K562 (cell line): ENCODE measurements at regions not wholly inside any gene's neighbourhood (a gene's known extent, or its start where the extent isn't known, plus 50 kb on each side); places are given as distances from the start of the nearest gene placed in this dataset.

Source experiments
- BDP1 ChIP-seq: IDR thresholded peaks from 3 replicates; pipeline ENCODE4 v1.6.1; 2011; ENCODE audit not compliant: insufficient read length, insufficient read depth
- C11orf30 ChIP-seq: fragments of 450-650 bp; IDR thresholded peaks from 2 replicates; pipeline ENCODE4 v1.6.1; 2016; ENCODE audit warnings: low read depth, mild to moderate bottlenecking
- CBX8 ChIP-seq: fragments of 200-600 bp; sonication (generic); IDR thresholded peaks from 2 replicates; pipeline ENCODE4 v1.6.1; 2012; ENCODE audit warnings: borderline replicate concordance, mixed run types, low read depth, mild to moderate bottlenecking, moderate library complexity, mixed read lengths, low read length, control low read depth, inconsistent platforms; ENCODE audit not compliant: poor library complexity, severe bottlenecking; ENCODE audit errors: extremely low read depth
- CXXC5 ChIP-seq: fragments of 250-450 bp; sonication (Bioruptor Pico); IDR thresholded peaks from 2 replicates; pipeline ENCODE4 v1.8.0; 2022; ENCODE audit warnings: inconsistent platforms, mild to moderate bottlenecking, moderate library complexity
- FOXM1 ChIP-seq, 2 experiments: fragments of 450-650 bp in 1 of 2; sonication (generic) in 1 of 2; formaldehyde crosslinking in 1 of 2; IDR thresholded peaks; 2 replicates each; pipeline versions ENCODE4 v1.6.1 to v1.9.0; 2017 to 2022; ENCODE audit warnings: low read depth in 2 of 2, mild to moderate bottlenecking in 2 of 2, missing genetic modification reagents in 1 of 2, moderate library complexity in 1 of 2
- KAT7 ChIP-seq: sonication (generic); formaldehyde crosslinking; IDR thresholded peaks from 2 replicates; pipeline ENCODE4 v1.8.0; 2022; ENCODE audit warnings: missing genetic modification reagents, mild to moderate bottlenecking, borderline replicate concordance
- MAFG ChIP-seq: fragments of 450-650 bp; conservative IDR thresholded peaks from 2 replicates; pipeline ENCODE4 v1.6.1; 2016; ENCODE audit warnings: missing genetic modification characterization, missing compliant biosample characterization
- MAFK ChIP-seq: IDR thresholded peaks from 2 replicates; pipeline ENCODE4 v1.6.1; 2011; ENCODE audit warnings: low read length, improper control_type of control experiment
- NFIX ChIP-seq: fragments of 250-450 bp; sonication (Bioruptor Pico); IDR thresholded peaks from 2 replicates; pipeline ENCODE4 v1.4.0; 2020; ENCODE audit warnings: low read depth, mild to moderate bottlenecking, moderate library complexity
- PRPF4 ChIP-seq: fragments of 200-400 bp; formaldehyde crosslinking; IDR thresholded peaks from one replicate; pipeline ENCODE4 v1.6.1; 2017; ENCODE audit warnings: low read length, low read depth, mild to moderate bottlenecking; ENCODE audit not compliant: insufficient read depth, poor library complexity, severe bottlenecking
- RBM15 ChIP-seq: fragments of 200-400 bp; formaldehyde crosslinking; IDR thresholded peaks from 2 replicates; pipeline ENCODE4 v1.6.1; 2018; ENCODE audit warnings: mild to moderate bottlenecking, low read length, moderate library complexity; ENCODE audit not compliant: insufficient read depth
- SIN3B ChIP-seq: fragments of 450-650 bp; IDR thresholded peaks from 2 replicates; pipeline ENCODE4 v1.6.1; 2017; ENCODE audit warnings: low read depth, mild to moderate bottlenecking, moderate library complexity
- USF1 ChIP-seq: sonication (generic); formaldehyde crosslinking; IDR thresholded peaks from 2 replicates; pipeline ENCODE4 v1.9.0; 2022; ENCODE audit warnings: mild to moderate bottlenecking, missing genetic modification reagents
- ZC3H11A ChIP-seq: IDR thresholded peaks from 2 replicates; pipeline ENCODE4 v1.6.1; 2012; ENCODE audit warnings: low read depth, low read length, improper control_type of control experiment
- ZFP30 ChIP-seq: fragments of 250-450 bp; sonication (Bioruptor Pico); IDR thresholded peaks from 2 replicates; pipeline ENCODE4 v1.8.0; 2022; ENCODE audit warnings: moderate library complexity, mild to moderate bottlenecking, inconsistent platforms, borderline replicate concordance
- ZNF133 ChIP-seq: fragments of 250-450 bp; sonication (Bioruptor Pico); IDR thresholded peaks from 2 replicates; pipeline ENCODE4 v1.4.0; 2020; ENCODE audit warnings: mild to moderate bottlenecking
- ZNF146 ChIP-seq: IDR thresholded peaks from one replicate; pipeline ENCODE4 v1.6.1; 2018; ENCODE audit warnings: missing compliant biosample characterization; ENCODE audit not compliant: unreplicated experiment
- ZSCAN29 ChIP-seq: fragments of 450-650 bp; IDR thresholded peaks from 2 replicates; pipeline ENCODE4 v1.6.1; 2017
- TF ChIP-seq, protein P1 (sequence below), 2 experiments: IDR thresholded peaks in 1 of 2; conservative IDR thresholded peaks in 1 of 2; 2 replicates each; pipeline ENCODE4 v1.6.1; 2016; ENCODE audit warnings: low read depth in 2 of 2, mild to moderate bottlenecking in 1 of 2, missing compliant biosample characterization in 1 of 2, missing genetic modification characterization in 1 of 2, moderate library complexity in 1 of 2
- TF ChIP-seq, protein P2 (sequence below): fragments of 250-450 bp; sonication (Bioruptor Pico); IDR thresholded peaks from 2 replicates; pipeline ENCODE4 v1.9.0; 2021; ENCODE audit warnings: mild to moderate bottlenecking
- TF ChIP-seq, protein P3 (sequence below): fragments of 250-450 bp; sonication (Bioruptor Pico); IDR thresholded peaks from 2 replicates; pipeline ENCODE4 v1.5.0; 2021
- TF ChIP-seq, protein P4 (sequence below): sonication (generic); formaldehyde crosslinking; IDR thresholded peaks from 2 replicates; pipeline ENCODE4 v1.8.0; 2022; ENCODE audit warnings: missing genetic modification reagents, mild to moderate bottlenecking, moderate library complexity, borderline replicate concordance

- TF ChIP-seq, protein P1, sequence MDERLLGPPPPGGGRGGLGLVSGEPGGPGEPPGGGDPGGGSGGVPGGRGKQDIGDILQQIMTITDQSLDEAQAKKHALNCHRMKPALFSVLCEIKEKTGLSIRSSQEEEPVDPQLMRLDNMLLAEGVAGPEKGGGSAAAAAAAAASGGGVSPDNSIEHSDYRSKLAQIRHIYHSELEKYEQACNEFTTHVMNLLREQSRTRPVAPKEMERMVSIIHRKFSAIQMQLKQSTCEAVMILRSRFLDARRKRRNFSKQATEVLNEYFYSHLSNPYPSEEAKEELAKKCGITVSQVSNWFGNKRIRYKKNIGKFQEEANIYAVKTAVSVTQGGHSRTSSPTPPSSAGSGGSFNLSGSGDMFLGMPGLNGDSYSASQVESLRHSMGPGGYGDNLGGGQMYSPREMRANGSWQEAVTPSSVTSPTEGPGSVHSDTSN (CRISPR knock-in tag; IDR thresholded peaks at IDR 0.05; ENCODE audit: low read depth), result no peak
- TF ChIP-seq, protein P1 (tag; conservative IDR thresholded peaks at IDR 0.05; ENCODE audit: low read depth), result no peak
- TF ChIP-seq CBX8 (no peak), C11orf30 (peak; percentile 83), MAFG (peak; percentile 79), ZNF133 (CRISPR knock-in tag) (no peak), BDP1 (no peak), USF1 (CRISPR knock-in tag) (no peak), ZNF146 (no peak), PRPF4 (no peak), FOXM1 (IDR thresholded peaks at IDR 0.05; ENCODE audit: low read depth) (no peak), FOXM1 (CRISPR knock-in tag; IDR thresholded peaks at IDR 0.05; ENCODE audit: low read depth) (no peak), ZSCAN29 (no peak), ZFP30 (no peak), KAT7 (CRISPR knock-in tag) (no peak), SIN3B (no peak), NFIX (no peak), MAFK (peak; percentile 44; the same call in 1 of the 2 replicates), ZC3H11A (no peak), CXXC5 (CRISPR knock-in tag) (no peak), RBM15 (no peak)
- TF ChIP-seq, protein P2, sequence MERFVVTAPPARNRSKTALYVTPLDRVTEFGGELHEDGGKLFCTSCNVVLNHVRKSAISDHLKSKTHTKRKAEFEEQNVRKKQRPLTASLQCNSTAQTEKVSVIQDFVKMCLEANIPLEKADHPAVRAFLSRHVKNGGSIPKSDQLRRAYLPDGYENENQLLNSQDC (CRISPR knock-in tag), result no peak
- TF ChIP-seq, protein P3, sequence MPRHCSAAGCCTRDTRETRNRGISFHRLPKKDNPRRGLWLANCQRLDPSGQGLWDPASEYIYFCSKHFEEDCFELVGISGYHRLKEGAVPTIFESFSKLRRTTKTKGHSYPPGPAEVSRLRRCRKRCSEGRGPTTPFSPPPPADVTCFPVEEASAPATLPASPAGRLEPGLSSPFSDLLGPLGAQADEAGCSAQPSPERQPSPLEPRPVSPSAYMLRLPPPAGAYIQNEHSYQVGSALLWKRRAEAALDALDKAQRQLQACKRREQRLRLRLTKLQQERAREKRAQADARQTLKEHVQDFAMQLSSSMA (CRISPR knock-in tag), result no peak
- TF ChIP-seq, protein P4, sequence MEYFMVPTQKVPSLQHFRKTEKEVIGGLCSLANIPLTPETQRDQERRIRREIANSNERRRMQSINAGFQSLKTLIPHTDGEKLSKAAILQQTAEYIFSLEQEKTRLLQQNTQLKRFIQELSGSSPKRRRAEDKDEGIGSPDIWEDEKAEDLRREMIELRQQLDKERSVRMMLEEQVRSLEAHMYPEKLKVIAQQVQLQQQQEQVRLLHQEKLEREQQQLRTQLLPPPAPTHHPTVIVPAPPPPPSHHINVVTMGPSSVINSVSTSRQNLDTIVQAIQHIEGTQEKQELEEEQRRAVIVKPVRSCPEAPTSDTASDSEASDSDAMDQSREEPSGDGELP (CRISPR knock-in tag), result peak; percentile 58
Measured at GRCh38 chr1:67580691-67581403, 104.2 kb upstream of the GADD45A start (continued).
